GM19351 (cell line): ENCODE measurements at regions not wholly inside any gene's neighbourhood (a gene's known extent, or its start where the extent isn't known, plus 50 kb on each side); places are given as distances from the start of the nearest gene placed in this dataset.
"Not testable (repeated sequence)": the region's sequence is repeated elsewhere in the genome, so short reads cannot be mapped to it uniquely, and the experiment has no call there.

Experiments used
- ATAC-seq: cut with Tn5 transposase; IDR thresholded peaks from one replicate; pipeline ENCODE4 v1.9.1; 2021; ENCODE audit warnings: mild to moderate bottlenecking, moderate library complexity; ENCODE audit not compliant: unreplicated experiment

DNA sequence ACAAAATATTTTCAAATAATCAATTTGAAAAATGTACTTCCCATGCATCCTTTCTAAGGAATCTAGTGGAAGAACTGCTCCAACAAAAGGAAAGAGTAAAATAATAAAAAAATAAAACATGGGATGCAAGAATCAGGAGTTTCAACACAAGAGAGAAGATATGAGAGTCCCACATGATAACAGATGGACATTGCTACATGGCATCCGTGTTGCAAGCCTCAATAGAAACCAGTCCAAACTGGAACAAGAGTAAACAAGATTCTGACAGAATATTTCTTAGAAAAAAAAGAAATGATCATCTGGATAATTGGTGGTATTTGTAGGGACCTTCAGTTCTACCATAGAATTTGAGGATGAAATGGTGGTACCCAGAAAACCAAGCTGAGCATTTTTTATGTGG is 186.8 kb downstream of the FRK start:
- ATAC-seq = no peak

DNA sequence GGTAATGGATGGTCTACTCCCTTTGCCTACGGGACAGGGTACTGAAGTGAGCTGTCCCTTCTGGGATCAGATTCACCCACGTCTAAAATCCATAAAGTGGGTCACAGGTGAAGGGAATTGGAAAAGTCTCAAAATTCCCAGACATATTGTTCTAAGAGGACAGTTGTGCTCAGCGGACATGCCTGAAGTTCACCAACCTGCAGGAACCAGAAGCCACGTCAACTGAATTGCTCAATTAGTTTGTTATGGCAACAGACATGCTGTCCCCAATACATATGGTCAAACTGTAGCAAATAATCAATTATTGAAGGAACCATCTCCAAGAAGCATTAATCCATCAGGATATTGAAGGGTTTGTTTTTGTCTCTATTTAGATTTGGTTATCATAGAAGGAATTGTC is 190.2 kb downstream of the FRK start:
- no peak for ATAC-seq

DNA sequence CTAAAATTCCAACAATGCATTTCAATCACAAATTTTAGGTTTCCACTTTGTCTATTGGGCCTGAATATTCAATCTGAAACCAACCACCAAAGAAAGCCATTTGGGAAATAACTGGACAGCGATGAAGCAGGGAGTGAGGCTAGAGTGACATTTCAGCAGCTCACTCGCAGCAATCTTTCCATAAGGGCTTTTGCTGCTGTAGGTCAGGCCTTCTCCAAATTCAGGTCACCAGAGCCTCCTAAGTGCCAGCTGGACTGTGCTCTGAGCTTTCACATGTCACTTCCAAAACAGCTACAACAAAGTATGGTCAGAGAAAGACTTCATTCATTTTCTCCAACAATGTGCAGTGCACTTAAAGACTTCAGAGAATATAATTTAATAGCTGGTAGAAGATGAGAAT is 194.8 kb downstream of the FRK start:
- no peak for ATAC-seq

DNA sequence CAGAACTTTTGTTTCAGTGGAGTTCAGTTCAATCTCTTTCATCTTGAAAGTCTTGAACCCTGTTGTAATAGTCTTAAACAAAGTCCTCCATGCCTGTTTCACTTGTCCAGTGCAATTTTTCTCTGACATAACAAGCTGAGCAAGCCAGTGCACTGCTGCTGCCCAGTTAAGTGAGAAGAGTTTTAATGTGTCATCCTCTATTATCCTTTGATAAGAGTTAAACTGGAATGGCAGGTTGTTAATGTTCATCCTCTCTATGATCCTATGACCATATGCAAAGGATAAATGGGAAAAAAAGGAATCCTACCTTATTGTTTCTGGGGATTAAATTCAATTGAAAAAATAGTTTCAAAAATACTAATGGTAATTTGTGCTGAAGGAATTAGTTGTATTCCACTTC is 197.5 kb downstream of the FRK start:
- no peak for ATAC-seq

DNA sequence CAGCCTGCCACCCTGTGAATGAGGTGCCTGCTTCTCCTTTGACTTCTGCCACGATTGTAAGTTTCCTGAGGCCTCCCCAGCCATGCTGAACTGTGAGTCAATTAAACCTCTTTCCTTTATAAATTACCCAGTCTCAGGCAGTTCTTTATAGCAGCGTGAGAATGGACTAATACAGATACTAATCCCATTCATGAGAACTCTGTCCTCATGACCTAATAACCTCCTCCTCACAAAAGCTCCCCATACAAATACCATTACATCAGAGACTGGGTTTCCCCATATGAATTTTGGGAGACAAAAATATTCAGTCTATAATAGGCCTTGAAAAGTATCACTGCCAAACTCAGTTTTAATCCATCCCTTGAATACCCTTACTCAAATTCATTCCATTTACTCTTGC is 199.0 kb downstream of the FRK start:
- not testable (repeated sequence) for ATAC-seq

DNA sequence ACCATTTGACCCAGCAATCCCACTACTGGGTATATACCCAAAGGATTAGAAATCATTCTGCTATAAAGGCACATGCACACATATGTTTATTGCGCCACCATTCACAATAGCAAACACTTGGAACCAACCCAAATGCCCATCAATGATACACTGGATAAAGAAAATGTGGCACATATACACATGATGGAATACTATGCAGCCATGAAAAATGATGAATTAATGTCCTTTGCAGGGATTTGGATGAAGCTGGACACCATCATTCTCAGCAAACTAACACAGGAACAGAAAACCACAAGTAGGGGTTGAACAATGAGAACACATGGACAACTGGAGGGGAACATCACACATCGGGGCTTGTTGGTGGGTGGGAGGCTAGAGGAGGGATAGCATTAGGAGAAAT is 201.1 kb downstream of the FRK start:
- ATAC-seq = not testable (repeated sequence)

DNA sequence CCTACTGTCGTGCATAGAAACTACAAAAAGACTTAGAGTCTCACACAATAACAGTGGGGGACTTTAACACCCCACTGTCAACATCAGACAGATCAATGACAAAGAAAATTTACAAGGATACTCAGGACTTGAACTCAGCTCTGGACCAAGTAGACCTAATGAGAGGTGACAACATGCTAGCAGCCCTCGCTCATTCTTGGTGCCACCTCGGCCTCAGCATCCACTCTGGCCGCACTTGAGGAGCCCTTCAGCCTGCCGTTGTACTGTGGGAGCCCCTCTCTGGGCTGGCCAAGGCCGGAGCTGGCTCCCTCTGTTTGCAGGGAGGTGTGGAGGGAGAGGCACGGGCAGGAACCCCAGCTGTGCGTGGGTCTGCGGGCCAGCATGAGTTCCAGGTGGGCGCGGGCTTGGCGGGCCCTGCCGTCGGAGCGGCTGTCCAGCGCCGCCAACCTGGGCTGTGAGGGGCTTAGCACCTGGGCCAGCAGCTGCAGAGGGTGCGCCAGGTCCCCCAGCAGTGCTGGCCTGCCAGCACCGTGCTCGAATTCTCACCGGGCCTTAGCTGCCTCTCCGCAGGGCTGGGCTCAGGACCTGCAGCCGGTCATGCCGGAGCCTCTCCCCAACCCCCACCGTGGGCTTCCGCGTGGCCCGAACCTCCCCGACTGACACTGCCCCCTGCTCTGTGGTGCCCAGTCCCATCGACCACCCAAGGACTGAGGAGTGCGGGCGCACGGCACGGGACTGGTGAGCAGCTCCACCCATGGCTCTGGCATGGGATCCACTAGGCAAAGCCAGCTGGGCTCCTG is 205.6 kb downstream of the FRK start:
- no peak for ATAC-seq

DNA sequence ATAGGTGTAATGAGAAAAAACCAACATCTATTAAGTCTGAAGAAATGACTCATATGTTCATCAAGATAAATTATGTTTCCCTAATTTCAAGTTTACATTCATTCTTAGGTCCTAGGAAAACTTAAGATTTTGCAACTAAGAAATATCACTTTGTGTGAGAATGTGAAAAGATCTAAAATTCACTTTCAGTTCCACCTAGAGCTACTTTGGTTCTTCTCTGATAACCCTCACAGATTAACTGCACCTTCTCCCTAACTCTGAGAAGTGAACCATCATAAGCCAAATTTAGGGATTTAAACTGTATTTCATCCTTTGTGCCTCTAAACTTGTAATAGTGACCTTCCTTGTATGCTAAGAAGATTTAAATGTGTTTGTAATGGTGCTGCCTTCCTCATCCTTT is 213.0 kb downstream of the FRK start:
- no peak for ATAC-seq

DNA sequence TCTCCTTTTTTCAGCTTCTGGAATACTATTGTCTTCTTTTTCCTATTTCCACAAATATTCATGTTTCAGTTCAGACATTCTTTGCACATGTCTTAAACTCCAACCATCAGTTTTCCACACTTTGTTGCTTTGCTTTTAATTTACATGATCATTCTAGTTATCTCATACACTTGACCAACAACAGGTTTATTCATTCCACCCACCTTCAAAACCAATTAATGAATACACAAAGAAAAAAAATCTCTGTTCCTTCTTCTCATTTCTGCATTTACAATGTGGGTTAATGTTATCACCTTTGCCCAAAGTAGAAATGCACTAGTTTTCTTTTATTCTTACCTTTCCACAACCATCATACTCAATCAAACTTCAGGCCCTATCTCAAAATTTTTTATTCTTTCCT is 216.7 kb downstream of the FRK start:
- no peak for ATAC-seq

DNA sequence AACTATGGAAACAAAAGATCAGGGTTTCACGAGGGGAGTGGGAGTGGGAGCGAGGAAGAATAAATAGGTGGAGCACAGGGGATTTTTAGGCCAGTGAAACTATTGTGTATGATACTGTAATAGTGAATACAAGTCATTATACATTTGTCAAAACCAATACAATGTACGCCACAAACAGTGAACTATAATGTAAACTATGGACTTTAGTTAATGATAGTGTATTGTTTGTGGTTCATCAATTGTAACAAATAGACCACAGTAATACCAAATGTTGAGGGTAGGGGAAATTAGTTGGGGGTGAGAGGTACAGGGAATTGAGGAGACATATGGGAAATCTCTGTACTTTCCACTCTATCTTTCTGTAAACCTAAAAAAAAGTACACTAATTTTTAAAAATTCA is 218.4 kb downstream of the FRK start:
- no peak for ATAC-seq

DNA sequence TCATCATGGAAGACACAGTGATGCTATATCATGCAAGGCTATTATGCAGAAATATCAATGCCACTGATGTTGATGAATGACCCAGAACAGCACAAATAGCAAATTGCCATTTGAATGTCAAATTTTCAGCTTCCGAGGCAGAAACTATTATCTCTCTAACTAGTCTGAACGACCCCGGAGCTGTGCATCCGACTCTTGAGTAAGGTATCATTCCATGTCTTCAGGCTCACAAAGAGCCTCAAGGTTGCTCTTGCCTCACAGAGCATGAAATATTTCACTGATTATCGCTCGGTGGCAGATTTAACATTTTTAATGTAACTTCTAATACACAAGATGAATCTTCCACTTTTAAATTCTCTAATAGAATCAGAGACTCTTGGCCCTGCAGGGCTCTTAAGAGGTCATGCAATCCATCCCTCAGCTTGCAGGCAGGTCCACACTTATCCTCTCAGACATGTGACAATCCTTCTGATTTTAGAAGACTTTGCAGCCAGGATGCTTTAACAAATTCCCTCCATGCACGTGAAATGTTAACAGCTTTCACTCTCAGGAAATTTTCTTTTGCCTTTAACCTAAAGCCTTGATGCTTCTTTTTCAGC is 221.0 kb downstream of the FRK start:
- no peak for ATAC-seq

DNA sequence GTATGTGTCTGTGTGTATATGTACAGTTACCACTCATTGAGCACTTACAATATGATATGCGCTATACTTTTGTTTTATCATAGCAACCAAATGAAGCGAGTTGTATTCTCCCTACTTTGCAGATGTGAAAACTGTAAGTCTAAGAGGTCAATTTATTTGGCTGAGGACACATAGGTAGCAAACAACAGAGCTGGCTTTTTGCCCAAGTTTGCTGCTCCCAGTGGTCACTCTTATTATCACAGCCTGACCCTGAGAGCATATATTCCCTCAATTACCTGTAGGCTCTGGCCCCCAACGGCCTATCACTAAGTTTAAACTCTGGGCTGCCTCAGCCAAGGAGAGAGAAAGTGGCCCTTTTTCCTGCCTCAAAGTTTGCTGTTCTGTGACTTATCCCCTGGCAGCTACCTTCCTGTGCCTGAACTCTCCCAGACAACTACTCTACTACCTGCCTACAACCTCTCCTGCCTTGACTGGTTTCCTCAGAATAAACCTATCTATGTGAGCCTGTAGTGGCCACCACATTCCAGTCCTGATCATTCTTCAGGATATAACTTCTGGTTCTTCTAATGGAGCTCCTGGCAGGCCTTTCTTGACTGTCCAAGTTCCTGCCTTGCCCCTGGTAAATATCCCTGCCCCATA is 221.8 kb downstream of the FRK start:
- peak; percentile 98 for ATAC-seq

DNA sequence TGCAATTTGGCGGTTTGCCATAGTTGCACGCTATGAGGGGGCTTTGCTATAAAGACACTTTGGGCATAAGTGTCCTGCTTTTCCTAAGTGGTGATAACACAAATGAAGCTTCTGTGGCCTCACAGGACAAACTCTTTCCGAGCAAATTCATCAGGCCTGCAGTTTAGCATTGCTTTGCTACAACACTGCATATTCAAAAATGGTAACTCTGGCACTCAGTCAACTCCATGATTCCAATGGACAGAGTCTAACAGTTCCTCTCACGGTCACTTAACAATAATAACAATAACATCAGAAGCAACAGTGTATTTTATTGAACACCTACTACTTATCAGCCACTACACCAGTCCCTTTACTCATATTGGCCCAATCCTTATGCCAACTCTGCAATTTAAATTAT is 222.5 kb downstream of the FRK start:
- no peak for ATAC-seq

DNA sequence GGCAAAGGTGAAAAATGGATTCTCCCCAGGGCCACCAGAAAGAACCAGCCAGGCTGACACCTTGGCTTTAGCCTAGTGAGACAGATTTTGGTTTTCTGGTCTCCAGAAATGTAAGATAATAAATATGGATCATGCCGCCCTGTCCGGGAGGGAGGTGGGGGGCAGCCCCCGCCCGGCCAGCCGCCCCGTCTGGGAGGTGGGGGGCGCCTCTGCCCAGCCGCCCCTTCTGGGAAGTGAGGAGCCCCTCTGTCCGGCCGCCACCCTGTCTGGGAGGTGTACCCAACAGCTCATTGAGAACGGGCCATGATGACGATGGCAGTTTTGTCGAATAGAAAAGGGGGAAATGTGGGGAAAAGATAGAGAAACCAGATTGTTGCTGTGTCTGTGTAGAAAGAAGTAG is 224.3 kb downstream of the FRK start:
- ATAC-seq = not testable (repeated sequence)

DNA sequence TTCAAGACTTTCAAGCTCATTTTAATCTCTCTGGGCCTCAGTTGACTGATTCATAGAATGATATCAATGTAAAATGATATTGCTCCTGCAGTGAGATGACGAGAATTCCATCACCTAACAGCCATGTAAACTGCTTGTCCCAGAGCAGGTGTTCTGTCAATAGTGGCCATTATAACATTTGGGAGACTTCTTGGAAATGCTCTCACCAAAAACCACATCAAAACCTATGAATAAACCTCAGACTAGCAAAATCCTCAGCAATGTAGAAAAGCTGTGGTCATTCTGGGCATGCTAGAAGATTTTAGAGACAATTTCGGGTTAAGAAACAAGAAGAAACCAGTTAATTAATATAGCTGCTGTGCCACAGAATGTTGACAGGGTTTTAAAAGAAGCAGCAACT is 225.4 kb downstream of the FRK start:
- no peak for ATAC-seq

DNA sequence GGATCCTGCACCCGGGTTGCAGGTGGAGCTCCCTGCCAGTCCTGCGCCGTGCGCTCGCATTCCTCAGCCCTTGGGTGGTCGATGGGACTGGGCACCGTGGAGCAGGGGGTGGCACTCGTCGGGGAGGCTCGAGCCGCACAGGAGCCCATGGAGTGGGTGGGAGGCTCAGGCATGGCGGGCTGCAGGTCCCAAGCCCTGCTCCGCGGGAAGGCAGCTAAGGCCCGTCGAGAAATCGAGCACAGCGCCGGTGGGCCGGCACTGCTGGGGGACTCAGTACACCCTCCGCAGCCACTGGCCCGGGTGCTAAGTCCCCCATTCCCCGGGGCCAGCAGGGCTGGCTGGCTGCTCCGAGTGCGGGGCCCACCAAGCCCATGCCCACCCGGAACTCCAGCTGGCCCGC is 226.1 kb downstream of the FRK start:
- not testable (repeated sequence) for ATAC-seq

DNA sequence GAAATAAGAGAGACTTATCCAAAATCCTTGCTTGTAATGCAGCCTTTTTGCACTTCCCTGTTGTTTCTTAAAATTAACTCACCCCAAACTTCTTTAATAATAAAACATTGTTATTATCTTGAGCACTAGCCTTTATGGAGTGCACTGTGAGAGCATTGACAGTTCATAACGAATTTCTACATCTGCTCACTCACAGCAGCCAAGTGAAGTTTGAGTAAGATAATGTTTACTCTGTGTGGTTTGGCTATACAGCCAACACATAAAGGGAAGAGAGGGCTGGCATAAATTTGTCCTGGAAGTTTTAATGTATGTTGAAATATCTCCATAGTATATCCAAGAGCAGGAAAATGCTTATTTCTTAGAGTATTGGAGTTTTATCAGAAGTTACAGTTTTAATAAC is 227.9 kb downstream of the FRK start:
- no peak for ATAC-seq

DNA sequence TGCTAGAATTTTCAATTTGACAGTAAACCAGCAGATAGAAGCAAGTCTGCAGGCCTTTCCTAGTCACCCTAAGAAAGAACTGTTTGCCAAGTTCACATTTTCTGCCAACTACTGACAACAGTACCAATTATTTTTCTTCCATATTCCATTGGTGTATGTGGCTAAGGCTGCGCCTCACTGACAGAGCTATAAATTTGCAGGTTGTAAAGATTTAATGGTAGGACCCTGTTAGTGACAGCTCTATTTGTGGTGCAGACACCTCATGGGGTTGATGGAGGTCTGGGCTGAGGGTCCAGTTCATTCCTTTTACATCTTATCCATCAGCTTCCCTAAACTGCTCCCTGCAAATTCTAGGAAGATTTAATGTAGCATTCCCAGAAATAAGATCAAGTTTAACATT is 228.5 kb downstream of the FRK start:
- no peak for ATAC-seq

DNA sequence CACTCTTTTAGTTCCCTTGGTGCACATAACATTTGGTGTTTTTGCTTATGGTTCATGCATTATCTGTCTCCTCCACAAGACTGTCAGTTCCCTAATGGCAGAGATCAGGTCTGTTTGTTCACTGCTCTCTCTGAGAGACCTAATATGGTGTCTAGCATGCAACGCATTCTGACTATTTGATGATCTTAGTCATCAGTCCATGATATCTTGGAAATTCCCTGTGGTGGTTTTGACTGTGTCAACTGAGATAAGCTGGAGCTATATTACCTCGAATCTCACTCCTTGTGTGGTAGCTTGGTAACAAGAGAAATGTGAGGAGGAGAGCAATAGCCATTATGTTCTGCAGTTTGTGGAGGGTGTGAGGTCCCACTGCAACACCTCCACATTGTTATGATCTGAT is 229.8 kb downstream of the FRK start:
- peak; percentile 57 for ATAC-seq

DNA sequence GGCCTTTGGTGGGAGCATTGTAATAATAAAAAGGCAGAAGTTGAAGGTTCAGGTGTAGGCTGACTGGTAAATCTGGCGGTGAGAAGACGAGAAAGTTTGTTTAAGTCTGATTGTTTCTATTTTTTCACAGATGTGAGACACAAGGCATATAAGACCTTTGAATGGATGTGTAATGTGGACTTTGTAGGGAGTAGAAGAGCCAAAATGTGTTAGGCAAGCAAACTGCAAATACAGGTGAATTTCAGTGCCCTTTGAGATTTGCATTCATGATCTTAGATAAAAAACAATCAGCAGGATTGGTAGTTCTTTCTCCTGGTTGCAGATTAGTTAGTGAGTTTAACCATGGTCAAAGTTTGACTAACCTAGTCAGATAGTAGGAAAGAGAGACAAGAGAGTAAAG is 238.9 kb downstream of the FRK start:
- no peak for ATAC-seq

DNA sequence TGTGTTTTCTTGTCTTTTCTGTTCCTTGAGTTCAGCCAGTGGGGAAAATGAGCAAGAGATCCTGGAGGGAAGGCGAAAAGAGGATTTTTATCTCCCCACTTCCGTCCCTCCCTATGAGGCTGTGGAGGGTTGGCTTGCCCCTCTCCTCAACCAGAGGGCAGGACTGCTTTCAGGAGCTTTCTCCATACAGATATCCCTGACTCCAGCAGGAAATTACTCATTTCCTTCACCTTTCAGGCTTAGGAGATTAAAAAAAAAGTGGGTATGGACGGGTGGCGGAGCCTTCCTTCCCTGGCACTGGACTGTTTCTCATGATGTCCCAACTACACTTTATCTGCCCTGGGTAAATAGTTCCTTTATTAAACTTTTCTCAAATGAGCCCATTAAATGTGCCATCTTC is 241.2 kb downstream of the FRK start:
- no peak for ATAC-seq

DNA sequence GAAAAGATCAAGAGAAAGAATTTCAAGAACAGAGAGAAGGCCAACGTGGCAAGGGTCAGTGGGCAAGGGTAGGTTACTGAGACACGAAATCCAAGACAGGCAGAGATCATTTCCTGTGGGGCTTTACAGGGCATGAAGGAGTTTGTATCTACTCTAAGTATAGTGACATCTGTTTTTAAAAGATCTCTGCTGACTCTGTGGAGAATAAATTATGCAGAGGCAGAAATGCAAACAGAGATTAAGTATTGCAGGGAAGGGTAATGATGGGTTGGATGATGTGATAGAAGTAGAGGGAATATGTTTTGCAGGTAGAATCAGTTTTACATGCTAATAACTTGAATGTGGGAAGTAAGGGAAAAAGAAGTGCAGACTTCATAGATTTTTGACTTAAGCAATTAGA is 243.5 kb downstream of the FRK start:
- ATAC-seq = no peak
